ENCODE measurements at regions not wholly inside any gene's neighbourhood (a gene's known extent, or its start where the extent isn't known, plus 50 kb on each side); places are given as distances from the start of the nearest gene placed in this dataset.

DNA sequence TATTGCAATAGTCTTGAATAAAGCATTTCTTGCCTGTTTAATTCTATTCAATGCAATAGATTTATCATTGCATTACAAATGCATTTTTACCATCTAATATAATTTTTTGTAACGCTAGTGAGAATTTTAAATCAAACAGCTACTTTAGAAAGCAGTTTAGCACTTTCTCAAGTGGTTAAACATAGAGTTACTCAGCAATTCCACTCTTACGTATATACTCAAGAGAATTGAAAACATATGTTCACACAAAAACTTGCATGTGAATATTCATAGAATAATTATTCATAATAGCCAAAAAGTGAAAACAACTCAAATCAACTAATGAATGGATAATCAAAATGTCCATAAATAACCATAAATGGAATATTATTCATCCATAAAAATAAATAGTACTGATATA is 244.7 kb downstream of the TMEM167A start:
- Histone ChIP-seq H3K27me3 (replicated peaks in 1 of 2; ENCODE audit: control insufficient read depth in 2 of 2, insufficient read depth in 2 of 2, low read length in 1 of 2) (no peaks in the 10 kb centered on the region), H4K20me1 (ENCODE audit: control insufficient read depth, insufficient read depth) (no peaks in the 10 kb centered on the region), H3K4me3 (no peak overlapping the region), H3K4me2 (ENCODE audit: control insufficient read depth, insufficient read depth) (no peak overlapping the region), H3K9me3 (replicated peaks; ENCODE audit: control insufficient read depth, insufficient read depth, low read length) (no peaks in the 10 kb centered on the region; the same call in 2 of the 3 replicates), H2AFZ (ENCODE audit: control insufficient read depth, low read depth, low read length) (no peak overlapping the region), H3K79me2 (ENCODE audit: control insufficient read depth, insufficient read depth, low read length) (no peaks in the 10 kb centered on the region), H3K9ac (ENCODE audit: control insufficient read depth, insufficient read depth, low read length) (no peak overlapping the region), H3K4me1 (ENCODE audit: control insufficient read depth, insufficient read depth, low read length) (no peaks in the 10 kb centered on the region), H3K27ac (ENCODE audit: control insufficient read depth, insufficient read depth) (no peak overlapping the region), H3K36me3 (ENCODE audit: control insufficient read depth in 2 of 2, insufficient read depth in 2 of 2, low read length in 1 of 2) (no peaks in the 10 kb centered on the region)
- RAD21 ChIA-PET (ENCODE audit: unreplicated experiment) = no interaction called here
- intact Hi-C loops (cut with micrococcal nuclease; ENCODE audit: unreplicated experiment) = no loop called here
- FAIRE-seq (no peak), ATAC-seq (no peak), DNase-seq (ENCODE audit: low read depth, low spot score) (no peak)
- in situ Hi-C loops (cut with MboI) = no loop called here
- SMC1A ChIA-PET (ENCODE audit: uncharacterized antibody, unreplicated experiment) = no interaction called here
- POLR2A ChIA-PET = no interaction called here
- CTCF ChIA-PET = no interaction called here
- no TSS peak for BruUV-seq (replicated peaks)
- WGBS (ENCODE audit: insufficient coverage, insufficient replicate concordance, low lambda C conversion rate, missing lambda C conversion rate) = 91% methylated on average over 2 of the region's 2 CpGs
- TF ChIP-seq, protein P1, sequence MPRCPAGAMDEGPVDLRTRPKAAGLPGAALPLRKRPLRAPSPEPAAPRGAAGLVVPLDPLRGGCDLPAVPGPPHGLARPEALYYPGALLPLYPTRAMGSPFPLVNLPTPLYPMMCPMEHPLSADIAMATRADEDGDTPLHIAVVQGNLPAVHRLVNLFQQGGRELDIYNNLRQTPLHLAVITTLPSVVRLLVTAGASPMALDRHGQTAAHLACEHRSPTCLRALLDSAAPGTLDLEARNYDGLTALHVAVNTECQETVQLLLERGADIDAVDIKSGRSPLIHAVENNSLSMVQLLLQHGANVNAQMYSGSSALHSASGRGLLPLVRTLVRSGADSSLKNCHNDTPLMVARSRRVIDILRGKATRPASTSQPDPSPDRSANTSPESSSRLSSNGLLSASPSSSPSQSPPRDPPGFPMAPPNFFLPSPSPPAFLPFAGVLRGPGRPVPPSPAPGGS (IDR thresholded peaks at IDR 0.05; ENCODE audit: borderline replicate concordance, insufficient read depth, low read depth, low read length, poor library complexity, severe bottlenecking) = no peak
- TF ChIP-seq, protein P2, sequence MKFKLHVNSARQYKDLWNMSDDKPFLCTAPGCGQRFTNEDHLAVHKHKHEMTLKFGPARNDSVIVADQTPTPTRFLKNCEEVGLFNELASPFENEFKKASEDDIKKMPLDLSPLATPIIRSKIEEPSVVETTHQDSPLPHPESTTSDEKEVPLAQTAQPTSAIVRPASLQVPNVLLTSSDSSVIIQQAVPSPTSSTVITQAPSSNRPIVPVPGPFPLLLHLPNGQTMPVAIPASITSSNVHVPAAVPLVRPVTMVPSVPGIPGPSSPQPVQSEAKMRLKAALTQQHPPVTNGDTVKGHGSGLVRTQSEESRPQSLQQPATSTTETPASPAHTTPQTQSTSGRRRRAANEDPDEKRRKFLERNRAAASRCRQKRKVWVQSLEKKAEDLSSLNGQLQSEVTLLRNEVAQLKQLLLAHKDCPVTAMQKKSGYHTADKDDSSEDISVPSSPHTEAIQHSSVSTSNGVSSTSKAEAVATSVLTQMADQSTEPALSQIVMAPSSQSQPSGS (IDR thresholded peaks at IDR 0.05; ENCODE audit: low read length) = no peak
- TF ChIP-seq ASH2L (IDR thresholded peaks at IDR 0.05; ENCODE audit: borderline replicate concordance, low read depth) (no peak), ATF7 (IDR thresholded peaks at IDR 0.05; ENCODE audit: low read depth) (no peak), HCFC1 (IDR thresholded peaks at IDR 0.05; ENCODE audit: low read length) (no peak), POLR2AphosphoS5 (IDR thresholded peaks at IDR 0.05; ENCODE audit: low read length) (no peak), ZNF24 (IDR thresholded peaks at IDR 0.05) (no peak), MYC (IDR thresholded peaks at IDR 0.05; ENCODE audit: insufficient read depth, insufficient read length, insufficient replicate concordance, low read length, severe bottlenecking) (no peak)
- TF ChIP-seq, protein P3, sequence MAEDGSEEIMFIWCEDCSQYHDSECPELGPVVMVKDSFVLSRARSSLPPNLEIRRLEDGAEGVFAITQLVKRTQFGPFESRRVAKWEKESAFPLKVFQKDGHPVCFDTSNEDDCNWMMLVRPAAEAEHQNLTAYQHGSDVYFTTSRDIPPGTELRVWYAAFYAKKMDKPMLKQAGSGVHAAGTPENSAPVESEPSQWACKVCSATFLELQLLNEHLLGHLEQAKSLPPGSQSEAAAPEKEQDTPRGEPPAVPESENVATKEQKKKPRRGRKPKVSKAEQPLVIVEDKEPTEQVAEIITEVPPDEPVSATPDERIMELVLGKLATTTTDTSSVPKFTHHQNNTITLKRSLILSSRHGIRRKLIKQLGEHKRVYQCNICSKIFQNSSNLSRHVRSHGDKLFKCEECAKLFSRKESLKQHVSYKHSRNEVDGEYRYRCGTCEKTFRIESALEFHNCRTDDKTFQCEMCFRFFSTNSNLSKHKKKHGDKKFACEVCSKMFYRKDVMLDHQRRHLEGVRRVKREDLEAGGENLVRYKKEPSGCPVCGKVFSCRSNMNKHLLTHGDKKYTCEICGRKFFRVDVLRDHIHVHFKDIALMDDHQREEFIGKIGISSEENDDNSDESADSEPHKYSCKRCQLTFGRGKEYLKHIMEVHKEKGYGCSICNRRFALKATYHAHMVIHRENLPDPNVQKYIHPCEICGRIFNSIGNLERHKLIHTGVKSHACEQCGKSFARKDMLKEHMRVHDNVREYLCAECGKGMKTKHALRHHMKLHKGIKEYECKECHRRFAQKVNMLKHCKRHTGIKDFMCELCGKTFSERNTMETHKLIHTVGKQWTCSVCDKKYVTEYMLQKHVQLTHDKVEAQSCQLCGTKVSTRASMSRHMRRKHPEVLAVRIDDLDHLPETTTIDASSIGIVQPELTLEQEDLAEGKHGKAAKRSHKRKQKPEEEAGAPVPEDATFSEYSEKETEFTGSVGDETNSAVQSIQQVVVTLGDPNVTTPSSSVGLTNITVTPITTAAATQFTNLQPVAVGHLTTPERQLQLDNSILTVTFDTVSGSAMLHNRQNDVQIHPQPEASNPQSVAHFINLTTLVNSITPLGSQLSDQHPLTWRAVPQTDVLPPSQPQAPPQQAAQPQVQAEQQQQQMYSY (CRISPR knock-in tag; IDR thresholded peaks at IDR 0.05) = no peak

Data from GM12878 (cell line).